NB4 (cell line): ENCODE measurements at regions not wholly inside any gene's neighbourhood (a gene's known extent, or its start where the extent isn't known, plus 50 kb on each side); places are given as distances from the start of the nearest gene placed in this dataset.

ENCODE experiments used
- DNase-seq: peaks from one replicate; pipeline ENCODE4 v3.0.0; 2010; ENCODE audit warnings: low read depth
- H3K4me3 ChIP-seq: one replicate; pipeline ENCODE4 v1.5.1; 2011; ENCODE audit warnings: mild to moderate bottlenecking, low read depth, low read length, moderate library complexity
- MYC ChIP-seq: IDR thresholded peaks from 2 replicates; pipeline ENCODE4 v1.6.1; 2011; ENCODE audit warnings: low read depth, low read length
- POLR2A ChIP-seq: IDR thresholded peaks from 2 replicates; pipeline ENCODE4 v1.6.1; 2011; ENCODE audit warnings: mild to moderate bottlenecking; ENCODE audit not compliant: insufficient read length; ENCODE audit errors: extremely low read depth
- TF ChIP-seq, protein P1 (sequence below): IDR thresholded peaks from 2 replicates; pipeline ENCODE4 v1.6.1; 2011; ENCODE audit warnings: low read depth, low read length
- TF ChIP-seq, protein P2 (sequence below): IDR thresholded peaks from one replicate; pipeline ENCODE4 v1.5.1; 2012; ENCODE audit warnings: low read depth, low read length

DNA sequence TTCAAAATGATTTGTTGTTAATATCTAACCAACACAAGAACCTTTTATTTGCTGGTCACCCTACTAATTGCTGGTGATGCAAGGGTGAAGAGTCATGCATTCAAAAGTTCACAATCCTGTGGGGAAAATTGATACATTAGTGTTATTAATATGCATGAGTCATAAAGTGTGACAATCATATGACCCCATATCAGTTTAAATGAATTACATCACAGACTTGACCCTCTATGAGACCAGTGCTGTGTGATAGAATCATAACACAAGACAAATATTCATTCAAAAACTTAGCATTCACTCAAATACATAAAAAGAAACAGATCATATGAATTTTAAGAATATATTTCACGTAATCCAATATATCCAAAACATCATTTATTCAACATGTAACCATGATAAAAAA, 304.6 kb upstream of the CDH12 start:
- no peak for DNase-seq

DNA sequence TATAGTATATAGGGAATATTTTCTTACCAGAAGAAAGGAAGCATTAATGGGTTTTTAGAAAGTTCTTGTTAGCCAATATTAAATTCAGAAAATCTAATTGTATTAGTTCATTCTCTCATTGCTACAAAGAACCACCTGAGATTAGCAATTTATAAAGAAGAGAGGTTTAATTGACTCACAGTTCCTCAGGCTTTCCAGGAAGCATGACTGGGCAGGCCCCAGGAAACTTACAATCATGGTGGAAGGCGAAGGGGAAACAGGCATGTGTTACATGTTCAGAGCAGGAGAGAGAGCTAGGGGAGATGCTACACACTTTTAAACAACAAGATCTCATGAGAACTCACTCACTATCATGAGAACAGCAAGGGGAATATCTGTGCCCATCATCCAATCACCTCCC, 304.0 kb upstream of the CDH12 start:
- TF ChIP-seq, protein P1, sequence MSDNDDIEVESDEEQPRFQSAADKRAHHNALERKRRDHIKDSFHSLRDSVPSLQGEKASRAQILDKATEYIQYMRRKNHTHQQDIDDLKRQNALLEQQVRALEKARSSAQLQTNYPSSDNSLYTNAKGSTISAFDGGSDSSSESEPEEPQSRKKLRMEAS, result no peak
- TF ChIP-seq POLR2A (no peak), MYC (no peak)
- TF ChIP-seq, protein P2, sequence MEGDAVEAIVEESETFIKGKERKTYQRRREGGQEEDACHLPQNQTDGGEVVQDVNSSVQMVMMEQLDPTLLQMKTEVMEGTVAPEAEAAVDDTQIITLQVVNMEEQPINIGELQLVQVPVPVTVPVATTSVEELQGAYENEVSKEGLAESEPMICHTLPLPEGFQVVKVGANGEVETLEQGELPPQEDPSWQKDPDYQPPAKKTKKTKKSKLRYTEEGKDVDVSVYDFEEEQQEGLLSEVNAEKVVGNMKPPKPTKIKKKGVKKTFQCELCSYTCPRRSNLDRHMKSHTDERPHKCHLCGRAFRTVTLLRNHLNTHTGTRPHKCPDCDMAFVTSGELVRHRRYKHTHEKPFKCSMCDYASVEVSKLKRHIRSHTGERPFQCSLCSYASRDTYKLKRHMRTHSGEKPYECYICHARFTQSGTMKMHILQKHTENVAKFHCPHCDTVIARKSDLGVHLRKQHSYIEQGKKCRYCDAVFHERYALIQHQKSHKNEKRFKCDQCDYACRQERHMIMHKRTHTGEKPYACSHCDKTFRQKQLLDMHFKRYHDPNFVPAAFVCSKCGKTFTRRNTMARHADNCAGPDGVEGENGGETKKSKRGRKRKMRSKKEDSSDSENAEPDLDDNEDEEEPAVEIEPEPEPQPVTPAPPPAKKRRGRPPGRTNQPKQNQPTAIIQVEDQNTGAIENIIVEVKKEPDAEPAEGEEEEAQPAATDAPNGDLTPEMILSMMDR, result no peak
- no peak overlapping the region for H3K4me3 ChIP-seq
- DNase-seq, result no peak

More for the DNA sequence above, 304.6 kb upstream of the CDH12 start:
- no peak for TF ChIP-seq MYC
- TF ChIP-seq, protein P1, result no peak
- TF ChIP-seq, protein P2, result no peak
- TF ChIP-seq POLR2A, result no peak
- H3K4me3 ChIP-seq, result no peak overlapping the region

DNA sequence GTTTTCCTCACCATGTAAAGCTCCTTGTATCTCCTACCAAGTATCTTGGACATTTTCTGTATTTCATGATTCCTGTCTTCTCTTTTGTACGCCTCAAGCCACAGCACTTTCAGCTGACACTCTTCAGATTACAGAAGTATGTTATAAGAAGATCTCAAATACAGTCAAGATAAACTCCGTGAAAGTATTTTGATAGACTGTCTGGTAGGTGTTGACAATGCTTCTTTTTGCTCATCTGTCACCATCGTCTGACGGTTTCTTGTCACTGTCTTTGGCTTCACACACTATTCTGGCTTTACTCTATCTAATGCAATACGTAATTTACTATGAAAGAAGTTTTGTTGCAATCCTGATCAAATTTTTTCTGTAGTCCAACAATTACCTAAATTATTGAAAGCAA, 294.5 kb upstream of the CDH12 start:
- no peak for TF ChIP-seq POLR2A
- TF ChIP-seq, protein P2, result no peak
- TF ChIP-seq MYC, result no peak
- TF ChIP-seq, protein P1, result no peak
- DNase-seq, result no peak
- H3K4me3 ChIP-seq, result no peak overlapping the region

DNA sequence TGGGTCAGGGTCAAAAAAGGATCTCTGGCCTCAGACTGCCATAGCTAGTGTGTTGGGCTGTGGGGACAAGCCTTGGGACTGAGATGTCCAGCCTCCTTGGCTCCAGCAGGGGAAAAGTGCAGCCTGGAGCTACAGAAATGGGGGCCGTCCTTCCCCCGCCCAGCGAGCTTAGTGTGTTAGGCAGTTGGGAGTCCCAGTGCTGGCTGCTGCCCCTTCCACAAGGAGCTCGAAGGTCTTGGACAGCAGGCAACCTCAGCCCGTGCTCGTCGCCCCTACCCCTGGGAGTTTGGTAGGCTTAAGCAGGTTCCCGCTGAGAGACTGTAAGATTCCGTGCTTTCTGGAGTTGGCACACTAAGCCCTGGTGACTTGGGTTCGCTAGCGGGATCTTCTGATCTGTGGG, 293.0 kb upstream of the CDH12 start:
- TF ChIP-seq MYC (no peak), POLR2A (no peak)
- TF ChIP-seq, protein P1, result no peak
- TF ChIP-seq, protein P2, result no peak
- DNase-seq, result no peak
- H3K4me3 ChIP-seq, result no peak overlapping the region

DNA sequence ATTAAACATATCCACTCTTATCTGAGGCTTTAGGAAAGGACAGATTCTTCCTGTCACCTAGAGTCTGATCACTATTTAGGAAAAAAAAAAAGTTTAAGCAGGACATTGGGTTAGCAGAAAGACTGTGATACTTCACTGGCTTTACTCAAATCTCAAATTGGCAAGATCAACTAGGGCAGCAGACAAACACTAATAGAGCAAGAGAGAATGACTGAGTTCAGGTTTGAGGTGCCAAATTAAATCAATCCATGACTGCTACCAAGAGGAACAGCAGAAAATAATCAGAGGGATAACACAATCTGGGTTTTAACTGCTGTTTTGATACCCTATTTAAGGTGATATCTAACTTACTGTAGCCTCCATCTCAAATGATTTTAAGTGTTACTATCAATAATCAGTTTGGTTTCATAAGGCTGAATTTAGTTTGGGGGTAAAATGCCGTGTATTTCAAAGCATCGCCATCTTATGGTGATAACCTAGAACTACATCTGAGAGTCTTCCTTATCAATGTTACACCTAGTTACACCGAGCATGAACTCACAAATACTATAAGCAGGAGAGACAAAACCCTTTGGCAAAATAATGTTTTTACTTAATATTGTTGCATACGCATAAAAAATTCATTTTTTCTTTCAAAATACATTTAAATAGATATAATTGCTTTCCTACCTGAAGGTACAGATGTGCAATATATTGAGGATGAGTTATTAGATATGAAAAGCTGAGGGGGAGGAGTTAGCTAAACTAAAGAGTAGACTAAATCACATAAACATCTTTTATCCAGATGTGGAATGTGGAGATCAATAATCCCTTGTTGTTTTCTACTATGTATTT, 286.4 kb upstream of the CDH12 start:
- TF ChIP-seq, protein P2, result peak; percentile 50
- TF ChIP-seq, protein P1, result no peak
- TF ChIP-seq POLR2A (no peak), MYC (no peak)
- peak; percentile 44 for DNase-seq
- H3K4me3 ChIP-seq, result no peak overlapping the region
